Gastrocnemius medialis (tissue), 4 donors: ENCODE measurements at regions not wholly inside any gene's neighbourhood (a gene's known extent, or its start where the extent isn't known, plus 50 kb on each side); places are given as distances from the start of the nearest gene placed in this dataset.

Source experiments
- POLR2A ChIP-seq, 2 donors: fragments of 450-650 bp; IDR thresholded peaks; one replicate each; pipeline ENCODE4 v1.6.1; 2017; ENCODE audit warnings: antibody characterized with exemption in 2 of 2, mild to moderate bottlenecking in 2 of 2, moderate library complexity in 2 of 2
- TF ChIP-seq, protein P1 (sequence below), 5 experiments: fragments of 450-650 bp in 3 of 5; fragments of 200-600 bp in 2 of 5; sonication (generic) in 2 of 5; IDR thresholded peaks in 4 of 5; conservative IDR thresholded peaks in 1 of 5; 1 replicate in 4 of 5; 2 replicates in 1 of 5; pipeline ENCODE4 v1.5.1; 2016 to 2019; ENCODE audit warnings: antibody characterized with exemption in 5 of 5, mild to moderate bottlenecking in 3 of 5, moderate library complexity in 3 of 5

DNA sequence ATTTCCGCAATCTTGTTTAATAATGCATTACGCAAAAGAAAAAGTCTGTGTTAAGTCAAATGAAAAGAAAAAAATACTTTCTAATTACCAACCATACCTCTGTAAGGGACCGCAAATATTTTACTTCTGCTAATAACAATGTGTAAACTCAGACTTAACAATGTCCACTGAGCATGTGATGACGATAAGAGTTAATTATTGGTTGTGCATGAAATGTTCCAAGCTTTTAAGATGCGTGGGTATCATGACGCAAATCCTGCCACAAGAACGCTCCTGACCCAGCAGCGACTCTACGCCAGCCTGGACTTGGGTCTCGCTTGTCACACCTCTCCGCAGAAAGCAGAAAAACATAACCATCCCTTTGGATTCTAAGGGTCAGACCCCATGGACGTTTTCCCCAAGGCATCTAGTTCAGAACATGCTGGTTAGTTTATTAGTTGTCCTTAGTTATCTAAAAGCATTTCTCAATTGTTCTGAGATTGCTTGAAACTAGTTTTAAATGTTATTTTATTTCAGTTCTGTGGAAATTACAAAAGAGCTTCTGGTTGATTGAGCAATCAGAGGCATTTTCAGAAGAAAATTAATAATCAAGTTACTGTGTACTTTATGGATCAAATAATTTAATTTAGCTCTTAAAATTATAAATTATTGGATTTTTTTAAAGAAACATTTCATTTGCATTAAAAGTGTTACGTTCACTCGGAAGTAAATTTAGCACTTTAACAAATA is 779.9 kb upstream of the ARGLU1 start:
- TF ChIP-seq, protein P1, sequence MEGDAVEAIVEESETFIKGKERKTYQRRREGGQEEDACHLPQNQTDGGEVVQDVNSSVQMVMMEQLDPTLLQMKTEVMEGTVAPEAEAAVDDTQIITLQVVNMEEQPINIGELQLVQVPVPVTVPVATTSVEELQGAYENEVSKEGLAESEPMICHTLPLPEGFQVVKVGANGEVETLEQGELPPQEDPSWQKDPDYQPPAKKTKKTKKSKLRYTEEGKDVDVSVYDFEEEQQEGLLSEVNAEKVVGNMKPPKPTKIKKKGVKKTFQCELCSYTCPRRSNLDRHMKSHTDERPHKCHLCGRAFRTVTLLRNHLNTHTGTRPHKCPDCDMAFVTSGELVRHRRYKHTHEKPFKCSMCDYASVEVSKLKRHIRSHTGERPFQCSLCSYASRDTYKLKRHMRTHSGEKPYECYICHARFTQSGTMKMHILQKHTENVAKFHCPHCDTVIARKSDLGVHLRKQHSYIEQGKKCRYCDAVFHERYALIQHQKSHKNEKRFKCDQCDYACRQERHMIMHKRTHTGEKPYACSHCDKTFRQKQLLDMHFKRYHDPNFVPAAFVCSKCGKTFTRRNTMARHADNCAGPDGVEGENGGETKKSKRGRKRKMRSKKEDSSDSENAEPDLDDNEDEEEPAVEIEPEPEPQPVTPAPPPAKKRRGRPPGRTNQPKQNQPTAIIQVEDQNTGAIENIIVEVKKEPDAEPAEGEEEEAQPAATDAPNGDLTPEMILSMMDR (IDR thresholded peaks at IDR 0.05 in 4 of 5, conservative IDR thresholded peaks at IDR 0.05 in 1 of 5) = no peak
- no peak for TF ChIP-seq POLR2A (IDR thresholded peaks at IDR 0.05)
